ENCODE measurements at regions not wholly inside any gene's neighbourhood (a gene's known extent, or its start where the extent isn't known, plus 50 kb on each side); places are given as distances from the start of the nearest gene placed in this dataset.
"Not testable (repeated sequence)": the region's sequence is repeated elsewhere in the genome, so short reads cannot be mapped to it uniquely, and the experiment has no call there.

DNA sequence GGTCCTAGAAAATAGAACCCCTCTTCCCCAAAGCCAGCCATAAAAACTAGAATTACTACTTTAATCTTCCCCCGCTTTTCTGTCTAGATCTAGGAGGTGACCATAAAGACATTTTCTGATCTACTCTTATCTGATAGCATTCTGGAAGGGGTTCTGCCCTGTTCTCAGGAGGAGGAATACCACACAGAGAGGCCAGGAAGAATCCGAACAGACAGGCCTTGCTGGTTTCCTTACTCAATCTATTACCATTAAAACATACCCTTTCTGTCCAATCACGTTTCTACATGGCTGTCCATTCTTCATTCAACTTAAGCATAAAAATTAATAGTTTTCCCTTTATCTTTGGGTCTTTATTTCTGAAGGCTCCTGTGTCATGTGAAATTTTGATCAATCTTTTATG lies 198.7 kb downstream of the GPAT3 start:
- TF ChIP-seq, protein P1, sequence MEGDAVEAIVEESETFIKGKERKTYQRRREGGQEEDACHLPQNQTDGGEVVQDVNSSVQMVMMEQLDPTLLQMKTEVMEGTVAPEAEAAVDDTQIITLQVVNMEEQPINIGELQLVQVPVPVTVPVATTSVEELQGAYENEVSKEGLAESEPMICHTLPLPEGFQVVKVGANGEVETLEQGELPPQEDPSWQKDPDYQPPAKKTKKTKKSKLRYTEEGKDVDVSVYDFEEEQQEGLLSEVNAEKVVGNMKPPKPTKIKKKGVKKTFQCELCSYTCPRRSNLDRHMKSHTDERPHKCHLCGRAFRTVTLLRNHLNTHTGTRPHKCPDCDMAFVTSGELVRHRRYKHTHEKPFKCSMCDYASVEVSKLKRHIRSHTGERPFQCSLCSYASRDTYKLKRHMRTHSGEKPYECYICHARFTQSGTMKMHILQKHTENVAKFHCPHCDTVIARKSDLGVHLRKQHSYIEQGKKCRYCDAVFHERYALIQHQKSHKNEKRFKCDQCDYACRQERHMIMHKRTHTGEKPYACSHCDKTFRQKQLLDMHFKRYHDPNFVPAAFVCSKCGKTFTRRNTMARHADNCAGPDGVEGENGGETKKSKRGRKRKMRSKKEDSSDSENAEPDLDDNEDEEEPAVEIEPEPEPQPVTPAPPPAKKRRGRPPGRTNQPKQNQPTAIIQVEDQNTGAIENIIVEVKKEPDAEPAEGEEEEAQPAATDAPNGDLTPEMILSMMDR (IDR thresholded peaks at IDR 0.05; ENCODE audit: control extremely low read depth, extremely low read depth, low read depth, missing control alignments), result no peak
- DNase-seq (ENCODE audit: extremely low spot score), result no peak
- ChIA-PET CTCF (no interaction called here), POLR2A (no interaction called here)

DNA sequence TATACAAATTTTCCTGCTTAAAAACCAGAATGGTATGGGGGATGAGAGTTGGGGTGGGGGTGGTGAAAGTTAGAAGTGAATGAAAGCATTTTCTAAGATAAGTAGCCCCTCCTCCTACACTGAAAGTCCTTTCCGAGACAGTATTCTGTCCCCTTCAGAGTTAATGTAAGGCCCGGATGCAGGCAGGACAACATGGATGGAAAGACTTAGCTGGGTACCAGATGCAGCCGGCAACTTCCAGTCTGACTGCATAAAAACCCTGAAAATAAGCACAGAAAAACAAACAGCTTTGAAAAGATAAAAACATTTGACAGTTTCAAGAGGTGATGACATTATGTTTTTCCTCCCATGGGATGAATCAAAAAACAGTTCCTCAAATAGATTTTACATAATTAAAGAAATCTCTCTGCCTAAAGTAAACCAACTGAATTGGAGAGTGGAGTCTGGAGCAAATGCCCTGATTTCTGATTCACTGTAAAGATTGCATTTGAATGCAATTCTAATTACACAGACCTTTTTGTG lies 196.3 kb downstream of the GPAT3 start:
- TF ChIP-seq, protein P1 (IDR thresholded peaks at IDR 0.05; ENCODE audit: control extremely low read depth, extremely low read depth, low read depth, missing control alignments), result no peak
- POLR2A ChIA-PET, result no interaction called here
- CTCF ChIA-PET, result interaction anchor here (1.3 kb wide), 1 partner anchor 8 kb away, joined by 4 read pairs; no protein-coding TSS in a partner anchor
- DNase-seq (ENCODE audit: extremely low spot score), result no peak

DNA sequence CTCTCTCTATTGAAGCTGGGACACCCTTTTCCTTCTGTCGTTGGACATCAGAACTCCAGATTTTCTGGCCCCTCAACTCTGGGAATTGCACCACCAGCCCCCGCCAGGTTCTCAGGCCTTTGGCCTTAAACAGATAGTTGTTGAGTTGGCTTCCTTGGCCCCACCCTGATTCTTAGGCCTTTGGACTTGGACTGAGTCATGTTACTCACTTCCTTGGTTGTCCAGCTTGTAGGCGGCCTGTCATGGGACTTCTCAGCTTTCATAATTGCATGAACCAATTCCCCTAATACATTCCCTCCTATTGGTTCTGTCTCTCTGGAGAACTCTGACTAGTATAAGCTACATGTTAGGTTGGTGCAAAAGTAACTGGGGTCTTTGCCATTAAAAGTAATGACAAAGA lies 195.7 kb downstream of the GPAT3 start:
- CTCF ChIA-PET, result no interaction called here
- no peak for DNase-seq (ENCODE audit: extremely low spot score)
- TF ChIP-seq, protein P1 (IDR thresholded peaks at IDR 0.05; ENCODE audit: control extremely low read depth, extremely low read depth, low read depth, missing control alignments), result no peak
- POLR2A ChIA-PET, result no interaction called here

DNA sequence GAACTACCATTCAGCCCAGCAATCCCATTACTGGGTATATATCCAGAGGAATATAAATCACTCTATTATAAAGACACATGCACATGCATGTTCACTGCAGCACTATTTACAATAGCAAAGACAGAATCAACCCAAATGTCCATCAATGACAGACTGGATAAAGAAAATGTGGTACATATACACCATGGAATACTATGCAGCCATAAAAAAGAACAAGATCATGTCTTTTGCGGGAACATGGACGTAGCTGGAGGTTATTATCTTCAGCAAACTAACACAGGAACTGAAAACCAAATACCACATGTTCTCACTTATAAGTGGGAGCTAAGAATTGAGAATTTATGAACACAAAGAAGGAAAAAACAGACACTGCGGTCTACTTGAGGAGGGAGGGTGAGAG lies 195.1 kb downstream of the GPAT3 start:
- CTCF ChIA-PET; DNase-seq (ENCODE audit: extremely low spot score); POLR2A ChIA-PET: not testable (repeated sequence)

DNA sequence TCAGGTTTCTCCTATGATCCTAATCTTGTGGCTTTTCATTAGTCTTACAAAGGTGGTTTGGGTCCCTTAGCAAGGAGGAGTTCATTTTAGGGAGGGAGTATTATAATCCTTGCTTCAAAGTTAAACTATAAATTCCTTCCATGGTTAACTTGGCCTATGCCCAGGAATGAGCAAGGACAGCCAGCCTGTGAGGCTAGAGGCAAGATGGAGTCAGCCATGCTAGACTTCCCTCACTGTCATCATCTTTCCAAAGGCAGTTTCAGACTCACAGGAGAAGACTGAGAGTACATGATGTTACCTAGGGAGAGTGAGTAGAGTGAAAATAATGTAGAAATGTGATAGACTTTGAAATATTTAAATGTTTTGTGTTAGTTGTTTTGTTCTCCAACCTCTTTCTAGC lies 192.3 kb downstream of the GPAT3 start:
- TF ChIP-seq, protein P1 (IDR thresholded peaks at IDR 0.05; ENCODE audit: control extremely low read depth, extremely low read depth, low read depth, missing control alignments), result no peak
- ChIA-PET CTCF (no interaction called here), POLR2A (no interaction called here)
- DNase-seq (ENCODE audit: extremely low spot score), result no peak

DNA sequence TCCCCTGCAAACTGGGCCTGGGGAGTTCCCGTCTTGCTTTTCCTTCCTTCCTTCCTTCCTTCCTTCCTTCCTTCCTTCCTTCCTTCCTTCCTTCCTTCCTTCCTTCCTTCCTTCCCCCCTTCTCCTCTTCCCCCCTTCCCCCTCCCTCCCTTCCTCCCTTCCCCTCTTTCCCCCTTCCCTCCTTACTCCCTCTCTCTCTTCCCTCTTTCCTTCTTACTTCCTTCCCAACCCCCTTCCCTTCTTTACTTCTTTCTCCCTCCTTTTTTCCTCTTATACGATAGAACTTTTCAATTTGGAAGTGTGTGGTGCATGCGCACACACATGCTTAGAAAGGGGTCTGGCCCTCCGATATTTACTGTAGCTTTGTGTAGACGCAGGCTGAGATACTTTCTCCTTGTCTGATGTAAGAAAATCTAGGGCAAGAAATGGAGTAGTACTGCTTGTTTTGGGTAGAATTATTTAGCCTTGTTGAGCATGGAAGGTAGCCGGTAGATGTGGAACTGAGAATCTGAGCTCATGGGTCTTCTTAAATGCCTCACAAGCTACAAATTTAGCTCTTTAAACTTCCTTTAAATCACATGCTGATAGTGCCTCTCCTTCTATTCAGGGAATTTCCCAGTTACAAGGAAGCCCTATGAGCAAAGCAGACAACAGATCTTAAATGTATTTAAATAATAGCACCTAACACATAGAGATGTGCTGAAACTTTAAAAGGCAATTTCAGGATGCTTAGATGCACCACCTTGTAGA lies 189.6 kb downstream of the GPAT3 start:
- ChIA-PET POLR2A (no interaction called here), CTCF (no interaction called here)
- TF ChIP-seq, protein P1 (IDR thresholded peaks at IDR 0.05; ENCODE audit: control extremely low read depth, extremely low read depth, low read depth, missing control alignments), result no peak
- no peak for DNase-seq (ENCODE audit: extremely low spot score)

DNA sequence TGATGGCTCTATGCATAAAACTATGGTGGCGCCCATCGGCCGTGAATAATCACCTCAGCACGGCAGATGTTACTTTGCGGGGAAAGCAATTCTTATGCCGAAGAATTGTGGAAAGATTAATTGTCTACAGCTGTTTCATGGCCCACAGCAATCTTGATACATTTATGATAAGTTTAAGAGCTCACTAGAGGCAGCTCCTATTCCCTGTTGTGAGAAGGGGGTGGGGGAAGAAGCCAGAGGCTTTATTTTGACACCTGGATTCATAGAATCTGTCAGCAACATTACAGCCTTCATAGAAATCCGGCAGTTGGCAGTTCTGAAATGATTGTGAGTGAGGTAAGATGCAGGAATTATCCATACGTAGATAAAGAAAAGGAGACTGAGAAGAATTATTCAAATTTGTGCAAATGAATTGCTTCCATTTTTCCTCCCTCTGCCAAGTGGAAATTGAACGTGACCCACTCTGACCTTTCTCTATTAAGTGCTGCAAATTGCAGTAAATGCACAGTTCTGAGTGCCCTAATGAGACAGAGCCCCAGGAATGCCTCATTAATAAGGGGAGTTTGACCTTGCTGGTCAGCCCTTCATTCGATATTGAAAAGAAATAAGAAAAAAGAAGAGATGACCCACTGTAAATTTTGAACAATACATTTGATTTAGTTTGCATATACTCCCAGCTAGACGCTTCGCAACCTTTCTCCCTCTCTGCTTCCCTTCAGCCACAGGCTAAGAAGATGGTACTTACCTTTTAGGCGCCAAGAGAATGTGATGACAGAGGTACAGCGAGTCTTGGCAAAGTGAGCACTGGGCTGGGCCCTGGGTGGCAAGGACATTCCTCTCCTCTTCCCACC lies 188.8 kb downstream of the GPAT3 start:
- TF ChIP-seq, protein P1 (IDR thresholded peaks at IDR 0.05; ENCODE audit: control extremely low read depth, extremely low read depth, low read depth, missing control alignments), result no peak
- ChIA-PET CTCF (interaction anchor here (1.0 kb wide), 1 partner anchor 8 kb away, joined by 4 read pairs; no protein-coding TSS in a partner anchor), POLR2A (no interaction called here)
- DNase-seq (ENCODE audit: extremely low spot score), result no peak
